ENCODE measurements at regions not wholly inside any gene's neighbourhood (a gene's known extent, or its start where the extent isn't known, plus 50 kb on each side); places are given as distances from the start of the nearest gene placed in this dataset.

GRCh38 chr11:128399251-128400121, 187.9 kb downstream of the ETS1 start (continued):
- TF ChIP-seq ATF7 (IDR thresholded peaks at IDR 0.05; ENCODE audit: low read depth) (peak; percentile 94), TCF3 (IDR thresholded peaks at IDR 0.05; ENCODE audit: borderline replicate concordance, insufficient read depth, low read depth, low read length) (no peak), MTA3 (IDR thresholded peaks at IDR 0.05; ENCODE audit: borderline replicate concordance, low read length) (no peak), STAT1 (conservative IDR thresholded peaks at IDR 0.05) (no peak), DPF2 (IDR thresholded peaks at IDR 0.05) (peak; percentile 42; the same call in 1 of the 2 replicates), SRF (IDR thresholded peaks at IDR 0.05; ENCODE audit: low read depth in 2 of 2, low read length in 2 of 2) (no peak), USF2 (IDR thresholded peaks at IDR 0.05; ENCODE audit: borderline replicate concordance, low read depth, low read length) (no peak), MEF2B (IDR thresholded peaks at IDR 0.05; ENCODE audit: partially characterized antibody, poor library complexity, severe bottlenecking) (no peak), RELB (IDR thresholded peaks at IDR 0.05; ENCODE audit: low read depth) (no peak), HDAC2 (IDR thresholded peaks at IDR 0.05) (no peak), CUX1 (IDR thresholded peaks at IDR 0.05; ENCODE audit: insufficient replicate concordance, low read depth, low read length) (no peak), ATF2 (IDR thresholded peaks at IDR 0.05; ENCODE audit: low read length) (peak; percentile 75), ESRRA (IDR thresholded peaks at IDR 0.05; ENCODE audit: low read length) (no peak), CREM (IDR thresholded peaks at IDR 0.05; ENCODE audit: low read depth) (0 out of 2 replicates have a peak, but pooled peaks have one; percentile 29), CHD4 (IDR thresholded peaks at IDR 0.05) (no peak), MLLT1 (IDR thresholded peaks at IDR 0.05) (no peak), IRF5 (IDR thresholded peaks at IDR 0.05; ENCODE audit: borderline replicate concordance) (no peak)

Measured in GM12878 (cell line).